C4-2B (cell line): ENCODE measurements at regions not wholly inside any gene's neighbourhood (a gene's known extent, or its start where the extent isn't known, plus 50 kb on each side); places are given as distances from the start of the nearest gene placed in this dataset.

Experiments
- CTCF ChIP-seq: fragments of 450-650 bp; conservative IDR thresholded peaks from 2 replicates; pipeline ENCODE4 v1.5.1; 2017; ENCODE audit warnings: mild to moderate bottlenecking
- ZFX ChIP-seq: fragments of 450-650 bp; IDR thresholded peaks from 2 replicates; pipeline ENCODE4 v1.6.1; 2017

- TF ChIP-seq CTCF (no peak), ZFX (no peak)
These were observed 164.3 kb upstream of the GMNC start for GRCh38 chr3:191026746-191027145.
